Activated naive CD4-positive, alpha-beta T cell treated with anti-CD3 and anti-CD28 coated beads, Interleukin-2, amount 10 ng/mL, durations not matched to agents 7 days and 5 days (primary cell): ENCODE measurements at regions not wholly inside any gene's neighbourhood (a gene's known extent, or its start where the extent isn't known, plus 50 kb on each side); places are given as distances from the start of the nearest gene placed in this dataset.

Experiments
- CTCF ChIA-PET: fragments of 350-600 bp; sonication (Branson Sonifier 250); formaldehyde crosslinking; loops from one replicate; lab custom pipeline; 2021; ENCODE audit warnings: antibody characterized with exemption; lab: Charles Lee
- DNase-seq: peaks from one replicate; pipeline ENCODE4 v3.0.0-alpha.2; 2020
- H3K27ac Mint-ChIP-seq: one replicate; pipeline ENCODE4 v1.8.0; 2021; ENCODE audit warnings: mild to moderate bottlenecking, moderate library complexity, mixed read lengths
- H3K27me3 Mint-ChIP-seq: one replicate; pipeline ENCODE4 v1.8.0; 2021; ENCODE audit warnings: mild to moderate bottlenecking, mixed read lengths
- H3K36me3 Mint-ChIP-seq: one replicate; pipeline ENCODE4 v1.8.0; 2021; ENCODE audit warnings: mixed read lengths
- H3K4me1 Mint-ChIP-seq: one replicate; pipeline ENCODE4 v1.8.0; 2021; ENCODE audit warnings: mixed read lengths
- H3K4me3 Mint-ChIP-seq: one replicate; pipeline ENCODE4 v1.8.0; 2021; ENCODE audit warnings: mild to moderate bottlenecking, moderate library complexity, mixed read lengths
- H3K9me3 Mint-ChIP-seq: one replicate; pipeline ENCODE4 v1.8.0; 2021; ENCODE audit warnings: mixed read lengths

GRCh38 chr18:41155910-41156851 lies 798.9 kb upstream of the PIK3C3 start:
- H3K4me3 Mint-ChIP-seq: no peak overlapping the region
- H3K27me3 Mint-ChIP-seq: no peaks in the 10 kb centered on the region
- H3K36me3 Mint-ChIP-seq: no peaks in the 10 kb centered on the region
- no peaks in the 10 kb centered on the region for H3K4me1 Mint-ChIP-seq
- H3K27ac Mint-ChIP-seq: no peak overlapping the region
- DNase-seq: no peak
- H3K9me3 Mint-ChIP-seq: peaks cover 5% of the 10 kb centered on the region
- CTCF ChIA-PET: no interaction called here

- H3K9me3 Mint-ChIP-seq: peaks cover 5% of the 10 kb centered on the region
- H3K27ac Mint-ChIP-seq: no peak overlapping the region
- no peaks in the 10 kb centered on the region for H3K36me3 Mint-ChIP-seq
- CTCF ChIA-PET: no interaction called here
- no peaks in the 10 kb centered on the region for H3K4me1 Mint-ChIP-seq
- no peak for DNase-seq
- H3K4me3 Mint-ChIP-seq: no peak overlapping the region
- no peaks in the 10 kb centered on the region for H3K27me3 Mint-ChIP-seq
These were observed 800.0 kb upstream of the PIK3C3 start for GRCh38 chr18:41155025-41155424.

GRCh38 chr18:41153871-41154270 lies 801.2 kb upstream of the PIK3C3 start:
- Mint-ChIP-seq H3K9me3 (peaks cover 7% of the 10 kb centered on the region), H3K27me3 (no peaks in the 10 kb centered on the region), H3K4me3 (no peak overlapping the region), H3K27ac (no peak overlapping the region), H3K36me3 (no peaks in the 10 kb centered on the region), H3K4me1 (no peaks in the 10 kb centered on the region)
- no peak for DNase-seq
- CTCF ChIA-PET: no interaction called here

GRCh38 chr18:41150316-41150715 lies 804.7 kb upstream of the PIK3C3 start:
- CTCF ChIA-PET: no interaction called here
- H3K36me3 Mint-ChIP-seq: no peaks in the 10 kb centered on the region

GRCh38 chr18:41146301-41146700 lies 808.7 kb upstream of the PIK3C3 start:
- Mint-ChIP-seq H3K9me3 (peaks cover 21% of the 10 kb centered on the region), H3K36me3 (no peaks in the 10 kb centered on the region), H3K4me3 (no peak overlapping the region), H3K4me1 (no peaks in the 10 kb centered on the region), H3K27ac (no peak overlapping the region), H3K27me3 (no peaks in the 10 kb centered on the region)
- no peak for DNase-seq
- CTCF ChIA-PET: no interaction called here

More at GRCh38 chr18:41150316-41150715, 804.7 kb upstream of the PIK3C3 start:
- peaks cover 14% of the 10 kb centered on the region for H3K9me3 Mint-ChIP-seq
- no peaks in the 10 kb centered on the region for H3K27me3 Mint-ChIP-seq
- no peak overlapping the region for H3K4me3 Mint-ChIP-seq
- H3K27ac Mint-ChIP-seq: no peak overlapping the region
- H3K4me1 Mint-ChIP-seq: no peaks in the 10 kb centered on the region
- no peak for DNase-seq

GRCh38 chr18:41145516-41145915 lies 809.5 kb upstream of the PIK3C3 start:
- no peak for DNase-seq
- Mint-ChIP-seq H3K36me3 (no peaks in the 10 kb centered on the region), H3K27ac (no peak overlapping the region), H3K4me3 (no peak overlapping the region), H3K9me3 (peaks cover 22% of the 10 kb centered on the region), H3K4me1 (no peaks in the 10 kb centered on the region), H3K27me3 (no peaks in the 10 kb centered on the region)
- CTCF ChIA-PET: no interaction called here

- Mint-ChIP-seq H3K9me3 (peaks cover 26% of the 10 kb centered on the region), H3K4me3 (no peak overlapping the region), H3K36me3 (no peaks in the 10 kb centered on the region), H3K27ac (no peak overlapping the region), H3K4me1 (no peaks in the 10 kb centered on the region), H3K27me3 (no peaks in the 10 kb centered on the region)
- CTCF ChIA-PET: no interaction called here
- DNase-seq: no peak
These were observed 810.6 kb upstream of the PIK3C3 start for GRCh38 chr18:41144441-41144840.

GRCh38 chr18:41140506-41140905 lies 814.5 kb upstream of the PIK3C3 start:
- Mint-ChIP-seq H3K4me1 (no peaks in the 10 kb centered on the region), H3K4me3 (no peak overlapping the region), H3K9me3 (peaks cover 16% of the 10 kb centered on the region), H3K27me3 (no peaks in the 10 kb centered on the region), H3K27ac (no peak overlapping the region), H3K36me3 (no peaks in the 10 kb centered on the region)
- CTCF ChIA-PET: no interaction called here
- no peak for DNase-seq

- Mint-ChIP-seq H3K9me3 (peaks cover 7% of the 10 kb centered on the region), H3K27ac (no peak overlapping the region), H3K36me3 (no peaks in the 10 kb centered on the region), H3K27me3 (no peaks in the 10 kb centered on the region), H3K4me3 (no peak overlapping the region), H3K4me1 (no peaks in the 10 kb centered on the region)
- CTCF ChIA-PET: no interaction called here
- DNase-seq: no peak
These were observed 819.9 kb upstream of the PIK3C3 start for GRCh38 chr18:41135146-41135545.

GRCh38 chr18:41134426-41134825 lies 820.6 kb upstream of the PIK3C3 start:
- Mint-ChIP-seq H3K36me3 (no peaks in the 10 kb centered on the region), H3K4me3 (no peak overlapping the region), H3K9me3 (peaks cover 4% of the 10 kb centered on the region), H3K4me1 (no peaks in the 10 kb centered on the region), H3K27ac (no peak overlapping the region), H3K27me3 (no peaks in the 10 kb centered on the region)
- no peak for DNase-seq
- CTCF ChIA-PET: no interaction called here

GRCh38 chr18:41131050-41131449 lies 824.0 kb upstream of the PIK3C3 start:
- no peaks in the 10 kb centered on the region for H3K27me3 Mint-ChIP-seq
- peaks cover 4% of the 10 kb centered on the region for H3K9me3 Mint-ChIP-seq
- no peaks in the 10 kb centered on the region for H3K36me3 Mint-ChIP-seq

GRCh38 chr18:41128545-41128944 lies 826.5 kb upstream of the PIK3C3 start:
- H3K27ac Mint-ChIP-seq: no peak overlapping the region

More at GRCh38 chr18:41131050-41131449, 824.0 kb upstream of the PIK3C3 start:
- no peak overlapping the region for H3K27ac Mint-ChIP-seq
- H3K4me3 Mint-ChIP-seq: no peak overlapping the region
- CTCF ChIA-PET: no interaction called here
- H3K4me1 Mint-ChIP-seq: no peaks in the 10 kb centered on the region
- DNase-seq: no peak

GRCh38 chr18:41128126-41128525 lies 826.9 kb upstream of the PIK3C3 start:
- Mint-ChIP-seq H3K9me3 (peaks cover 5% of the 10 kb centered on the region), H3K27ac (no peak overlapping the region)

More at GRCh38 chr18:41128545-41128944, 826.5 kb upstream of the PIK3C3 start:
- no peaks in the 10 kb centered on the region for H3K27me3 Mint-ChIP-seq
- CTCF ChIA-PET: no interaction called here
- H3K4me1 Mint-ChIP-seq: no peaks in the 10 kb centered on the region
- DNase-seq: no peak
- no peak overlapping the region for H3K4me3 Mint-ChIP-seq
- H3K9me3 Mint-ChIP-seq: peaks cover 6% of the 10 kb centered on the region
- no peaks in the 10 kb centered on the region for H3K36me3 Mint-ChIP-seq

GRCh38 chr18:41126541-41127235 lies 828.3 kb upstream of the PIK3C3 start:
- H3K36me3 Mint-ChIP-seq: no peaks in the 10 kb centered on the region
- H3K9me3 Mint-ChIP-seq: peaks cover 6% of the 10 kb centered on the region
- no peak overlapping the region for H3K27ac Mint-ChIP-seq
- no peak for DNase-seq
- no peaks in the 10 kb centered on the region for H3K27me3 Mint-ChIP-seq
- H3K4me3 Mint-ChIP-seq: no peak overlapping the region
- H3K4me1 Mint-ChIP-seq: no peaks in the 10 kb centered on the region
- CTCF ChIA-PET: no interaction called here

More at GRCh38 chr18:41128126-41128525, 826.9 kb upstream of the PIK3C3 start:
- H3K27me3 Mint-ChIP-seq: no peaks in the 10 kb centered on the region
- H3K4me3 Mint-ChIP-seq: no peak overlapping the region
- H3K36me3 Mint-ChIP-seq: no peaks in the 10 kb centered on the region
- H3K4me1 Mint-ChIP-seq: no peaks in the 10 kb centered on the region
- CTCF ChIA-PET: no interaction called here
- DNase-seq: no peak
